Urinary bladder (tissue), 3 donors: ENCODE measurements at regions not wholly inside any gene's neighbourhood (a gene's known extent, or its start where the extent isn't known, plus 50 kb on each side); places are given as distances from the start of the nearest gene placed in this dataset.

Experiments used
- DNase-seq: peaks from one replicate; pipeline ENCODE4 v3.0.0-alpha.2; 2015; ENCODE audit errors: extremely low spot score
- H3K27ac ChIP-seq: one replicate; pipeline ENCODE4 v1.5.1; 2013; ENCODE audit warnings: low read depth, mild to moderate bottlenecking, moderate library complexity
- H3K36me3 ChIP-seq: one replicate; pipeline ENCODE4 v1.6.1; 2013; ENCODE audit warnings: mild to moderate bottlenecking, moderate library complexity; ENCODE audit not compliant: insufficient read depth
- H3K4me1 ChIP-seq: one replicate; pipeline ENCODE4 v1.6.1; 2013; ENCODE audit warnings: mild to moderate bottlenecking, moderate library complexity; ENCODE audit not compliant: insufficient read depth
- H3K4me3 ChIP-seq: one replicate; pipeline ENCODE4 v1.5.1; 2013; ENCODE audit warnings: low read depth, low read length
- WGBS: extraction: QIAGEN DNeasy Blood & Tissue Kit; methylation state at CpG from one replicate; pipeline ENCODE4 v1.1.7; 2013; 5-methylcytosine and 5-hydroxymethylcytosine counted together
- donor health status: healthy with polysubstance abuse.
- donor health status: healthy.

DNA sequence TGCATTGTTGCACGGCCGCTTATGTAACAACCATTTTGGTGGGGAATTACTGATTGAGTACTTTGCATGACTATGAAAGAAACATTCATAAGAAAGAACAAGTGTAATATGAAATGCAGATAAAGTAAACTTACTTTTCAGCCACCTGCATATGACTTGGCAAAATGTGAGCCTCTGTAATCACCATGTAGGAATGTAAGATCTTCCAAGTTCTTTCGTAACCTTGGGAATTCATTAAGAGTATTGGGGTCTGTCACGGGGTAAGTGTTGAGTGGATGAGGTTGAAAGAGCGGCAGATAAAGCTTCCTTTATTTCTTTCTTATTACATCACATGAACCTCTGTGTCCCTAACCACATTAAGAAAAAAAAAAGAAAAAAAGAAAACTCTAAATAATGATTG lies 348.5 kb upstream of the NR3C2 start:
- Histone ChIP-seq H3K4me3 (no peak overlapping the region), H3K36me3 (no peaks in the 10 kb centered on the region), H3K27ac (no peak overlapping the region), H3K4me1 (no peaks in the 10 kb centered on the region)
- 88% methylated on average over 5 of the region's 5 CpGs for WGBS
- DNase-seq: no peak

GRCh38 chr4:148790246-148790645 lies 348.0 kb upstream of the NR3C2 start:
- WGBS: 90% methylated on average over 5 of the region's 5 CpGs
- no peaks in the 10 kb centered on the region for H3K36me3 ChIP-seq
- no peak overlapping the region for H3K27ac ChIP-seq
- H3K4me3 ChIP-seq: no peak overlapping the region
- H3K4me1 ChIP-seq: no peaks in the 10 kb centered on the region
- DNase-seq: no peak

DNA sequence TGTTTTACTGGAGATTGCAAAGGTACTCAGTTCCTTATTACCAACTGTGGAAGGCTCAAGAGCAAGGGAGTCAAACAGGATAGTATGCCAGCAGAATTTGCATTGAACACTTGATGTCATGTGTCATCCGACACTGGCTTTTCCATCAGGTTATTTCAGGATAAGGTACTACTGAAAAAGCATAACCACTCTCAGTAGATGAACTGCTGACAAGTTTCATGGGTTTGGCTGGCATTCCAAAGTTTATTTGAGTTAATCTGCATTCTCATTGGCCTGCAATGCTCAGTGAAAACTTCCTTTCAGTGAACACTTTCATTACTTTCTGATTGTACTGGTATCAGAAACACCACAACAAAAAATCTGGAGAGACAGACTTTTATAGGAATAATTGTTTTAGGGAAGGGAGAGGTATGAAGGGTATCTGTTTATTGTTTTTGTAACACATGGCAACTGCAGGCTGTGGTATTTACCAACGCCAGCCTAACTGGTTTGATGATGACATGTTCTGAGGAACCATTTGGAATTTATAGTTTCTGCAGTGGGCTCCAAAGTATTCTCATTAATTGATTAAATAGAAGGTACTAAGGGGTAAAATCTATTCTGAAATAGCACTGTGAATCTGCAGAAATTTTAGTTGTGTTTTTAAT lies 345.7 kb upstream of the NR3C2 start:
- 35% methylated on average over 2 of the region's 2 CpGs for WGBS
- Histone ChIP-seq H3K4me3 (no peak overlapping the region), H3K27ac (no peak overlapping the region), H3K4me1 (no peaks in the 10 kb centered on the region), H3K36me3 (no peaks in the 10 kb centered on the region)
- peak; percentile 23 for DNase-seq

DNA sequence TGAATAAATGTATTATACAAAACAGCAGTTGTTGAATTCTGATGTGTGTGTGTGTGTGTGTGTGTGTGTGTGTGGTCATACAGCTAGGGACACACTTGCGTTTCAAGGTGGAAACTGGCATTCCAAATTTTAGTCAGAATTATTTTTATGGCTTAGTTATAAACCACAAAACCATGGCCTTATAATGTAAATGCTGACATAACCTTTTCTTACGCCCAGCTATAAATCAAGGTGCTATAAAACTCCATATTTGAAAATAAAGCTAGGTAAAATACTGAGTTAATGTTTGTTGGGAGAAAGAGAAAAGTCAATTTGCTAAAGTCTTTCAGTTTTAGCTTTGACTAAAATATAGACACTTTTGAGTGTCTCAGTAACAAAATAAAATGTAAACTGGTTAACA lies 345.1 kb upstream of the NR3C2 start:
- no peak for DNase-seq
- Histone ChIP-seq H3K4me3 (no peak overlapping the region), H3K4me1 (no peaks in the 10 kb centered on the region), H3K27ac (no peak overlapping the region), H3K36me3 (no peaks in the 10 kb centered on the region)
- WGBS: 80% methylated on average over 2 of the region's 2 CpGs

DNA sequence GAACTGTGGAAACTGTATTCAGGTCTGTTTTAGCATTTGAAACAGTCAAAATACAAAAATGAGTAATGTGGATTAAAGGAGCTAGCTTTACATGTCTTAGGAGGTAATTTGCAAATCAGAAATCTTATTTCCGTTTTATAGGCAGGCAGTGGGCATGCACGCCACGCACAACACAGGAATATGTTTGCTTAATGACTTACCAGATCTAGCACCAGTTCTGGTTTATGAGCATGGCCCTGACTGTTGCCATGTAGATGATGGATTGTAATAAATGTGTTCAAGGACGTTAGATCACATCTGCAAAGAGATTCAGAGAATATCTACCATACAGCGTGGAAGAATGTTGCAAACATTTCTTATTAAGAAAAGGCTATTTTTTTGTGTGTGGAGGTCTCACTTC lies 344.5 kb upstream of the NR3C2 start:
- Histone ChIP-seq H3K27ac (no peak overlapping the region), H3K4me1 (no peaks in the 10 kb centered on the region), H3K36me3 (no peaks in the 10 kb centered on the region), H3K4me3 (no peak overlapping the region)
- DNase-seq: no peak
- WGBS: 69% methylated on average over 5 of the region's 5 CpGs

DNA sequence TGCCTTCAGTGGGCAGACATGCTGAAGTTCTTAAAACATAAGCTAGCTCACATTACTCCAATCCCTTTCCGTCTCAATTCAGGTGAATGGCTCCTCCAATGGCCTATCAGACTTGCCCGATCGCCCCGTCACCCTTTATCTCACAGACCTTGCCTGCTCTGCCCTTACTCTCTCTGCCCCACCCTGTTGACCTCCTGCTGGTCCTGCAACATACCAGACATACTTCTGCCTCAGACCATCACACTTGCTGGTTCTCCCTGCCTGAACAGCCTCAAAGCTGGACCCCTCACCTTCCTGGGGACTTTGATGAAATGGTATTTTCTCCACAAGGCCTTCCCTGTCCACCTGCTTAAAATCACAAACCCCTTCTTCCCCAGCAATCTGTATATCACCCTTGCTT lies 340.1 kb upstream of the NR3C2 start:
- 88% methylated on average over 4 of the region's 4 CpGs for WGBS

DNA sequence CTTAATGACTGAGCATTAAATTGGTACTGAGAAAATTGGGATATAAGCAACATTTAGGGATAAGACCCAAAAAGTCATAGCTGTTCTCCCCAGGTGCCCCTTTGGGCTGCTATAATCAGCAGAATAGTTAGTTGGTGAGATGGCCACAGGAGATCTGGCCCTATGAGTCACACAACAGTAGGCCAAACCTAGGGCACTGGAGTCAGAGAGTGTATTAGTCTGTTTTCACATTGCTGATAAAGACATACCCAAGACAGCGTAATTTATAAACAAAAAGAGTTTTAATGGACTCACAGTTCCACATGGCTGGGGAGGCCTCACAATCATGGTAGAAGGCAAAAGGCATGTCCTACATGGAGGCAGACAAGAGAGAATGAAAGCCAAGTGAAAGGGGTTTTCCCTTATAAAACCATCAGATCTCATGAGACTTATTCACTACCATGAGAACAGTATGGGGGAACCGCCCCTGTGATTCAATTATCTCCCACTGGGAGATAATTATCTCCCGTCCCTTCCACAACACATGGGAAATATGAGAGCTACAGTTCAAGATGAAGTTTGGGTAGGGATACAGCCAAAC lies 338.3 kb upstream of the NR3C2 start:
- 84% methylated on average over 3 of the region's 3 CpGs for WGBS
- no peak overlapping the region for H3K27ac ChIP-seq

More for the DNA sequence above, 340.1 kb upstream of the NR3C2 start:
- Histone ChIP-seq H3K36me3 (no peaks in the 10 kb centered on the region), H3K4me1 (no peaks in the 10 kb centered on the region), H3K27ac (no peak overlapping the region), H3K4me3 (no peak overlapping the region)
- DNase-seq: no peak

DNA sequence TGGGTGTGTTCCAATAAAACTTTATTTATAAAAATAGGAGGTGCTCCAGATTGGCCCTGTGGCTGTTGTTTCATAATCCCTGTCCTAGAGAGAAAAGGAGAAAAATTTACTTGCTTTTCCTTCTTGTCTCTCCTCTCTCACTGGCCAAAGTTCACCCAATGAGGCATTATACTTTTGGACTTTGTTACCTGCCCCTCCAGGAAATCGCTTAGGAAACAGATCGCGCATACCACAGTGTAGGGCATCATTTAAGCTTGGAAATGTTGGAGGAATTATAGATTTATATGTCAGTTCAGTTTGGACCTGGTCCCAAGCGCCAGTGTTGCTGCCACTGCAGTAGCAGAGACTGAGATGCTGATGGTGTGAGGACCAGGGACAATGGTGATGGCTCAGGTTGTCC lies 337.6 kb upstream of the NR3C2 start:
- H3K27ac ChIP-seq: no peak overlapping the region
- no peaks in the 10 kb centered on the region for H3K36me3 ChIP-seq
- no peaks in the 10 kb centered on the region for H3K4me1 ChIP-seq
- no peak for DNase-seq
- H3K4me3 ChIP-seq: no peak overlapping the region
- 94% methylated on average over 4 of the region's 4 CpGs for WGBS

More for the DNA sequence above, 338.3 kb upstream of the NR3C2 start:
- Histone ChIP-seq H3K36me3 (no peaks in the 10 kb centered on the region), H3K4me3 (no peak overlapping the region), H3K4me1 (no peaks in the 10 kb centered on the region)
- DNase-seq: no peak

DNA sequence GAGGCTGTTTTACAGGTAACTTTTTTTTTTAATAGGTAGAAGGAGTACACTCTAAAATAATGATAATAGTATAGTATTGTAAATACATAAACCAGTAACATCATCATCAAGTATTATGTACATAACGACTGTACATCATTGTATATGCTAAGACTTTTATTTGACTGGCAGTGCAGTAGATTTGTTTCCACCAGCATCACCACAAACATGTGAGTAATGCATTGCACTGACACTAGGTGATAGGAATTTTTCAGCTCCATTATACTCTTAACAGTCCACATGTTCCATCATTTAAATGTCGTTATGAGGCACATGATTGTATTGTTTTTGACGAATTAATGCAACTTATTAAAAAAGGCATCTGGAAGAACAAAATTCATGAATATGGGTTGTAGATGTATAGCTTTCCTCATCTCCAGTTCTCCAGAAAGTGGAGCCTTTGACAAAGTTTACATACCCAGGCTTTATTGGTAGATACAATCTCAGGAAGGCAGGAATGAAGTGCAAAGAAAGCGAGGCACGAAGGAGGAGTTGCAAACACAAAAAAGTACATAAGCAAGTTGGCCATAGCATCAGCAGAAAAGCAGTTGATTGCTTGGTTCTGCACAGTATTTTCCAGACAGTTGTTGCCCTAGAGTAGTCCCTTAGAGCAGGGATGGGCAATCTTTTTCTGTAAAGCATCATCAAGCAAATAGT lies 336.9 kb upstream of the NR3C2 start:
- Histone ChIP-seq H3K36me3 (no peaks in the 10 kb centered on the region), H3K27ac (no peak overlapping the region), H3K4me1 (no peaks in the 10 kb centered on the region), H3K4me3 (no peak overlapping the region)
- DNase-seq: no peak
- 64% methylated on average over 5 of the region's 5 CpGs for WGBS

DNA sequence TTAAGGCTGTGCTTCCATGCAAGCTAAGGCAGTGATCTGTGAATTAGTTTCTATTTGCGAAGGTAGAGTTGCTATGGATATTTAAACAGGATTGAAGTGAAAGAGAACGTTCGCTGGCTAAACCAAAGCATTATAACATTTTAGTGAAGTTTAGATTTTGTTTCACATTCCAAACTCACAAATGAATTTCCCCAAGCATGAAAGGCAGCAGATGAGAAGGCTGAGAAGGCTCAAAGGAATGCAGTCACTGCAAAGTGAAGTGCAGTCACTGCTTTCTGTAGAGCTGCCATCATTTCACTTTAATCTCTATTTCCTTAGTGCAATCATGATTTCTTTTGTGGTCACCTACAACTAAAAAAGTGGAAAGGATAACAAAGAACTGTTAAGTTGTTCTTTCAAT lies 334.7 kb upstream of the NR3C2 start:
- Histone ChIP-seq H3K4me3 (no peak overlapping the region), H3K27ac (no peak overlapping the region), H3K4me1 (no peaks in the 10 kb centered on the region), H3K36me3 (no peaks in the 10 kb centered on the region)
- WGBS: 58% methylated on average over 3 of the region's 3 CpGs
- no peak for DNase-seq

DNA sequence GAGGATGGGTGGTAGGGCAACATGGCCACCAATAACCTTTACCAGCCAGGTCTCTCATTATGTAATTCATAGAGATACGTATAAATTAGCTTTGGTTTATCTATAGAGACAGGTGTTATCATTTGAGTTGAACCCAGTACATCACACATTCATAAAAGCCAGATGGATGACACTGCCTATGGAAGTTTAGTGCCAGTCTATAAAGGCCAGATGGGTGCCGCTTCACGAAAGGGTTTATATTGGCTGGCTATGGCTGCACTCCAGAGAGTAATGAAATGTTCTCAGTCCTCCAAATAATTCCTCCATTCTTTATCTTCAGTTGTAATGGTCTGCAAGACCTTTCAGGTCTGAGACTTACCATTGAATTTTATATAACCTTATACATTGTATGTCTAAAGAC lies 331.9 kb upstream of the NR3C2 start:
- WGBS: 87% methylated on average over 3 of the region's 3 CpGs

DNA sequence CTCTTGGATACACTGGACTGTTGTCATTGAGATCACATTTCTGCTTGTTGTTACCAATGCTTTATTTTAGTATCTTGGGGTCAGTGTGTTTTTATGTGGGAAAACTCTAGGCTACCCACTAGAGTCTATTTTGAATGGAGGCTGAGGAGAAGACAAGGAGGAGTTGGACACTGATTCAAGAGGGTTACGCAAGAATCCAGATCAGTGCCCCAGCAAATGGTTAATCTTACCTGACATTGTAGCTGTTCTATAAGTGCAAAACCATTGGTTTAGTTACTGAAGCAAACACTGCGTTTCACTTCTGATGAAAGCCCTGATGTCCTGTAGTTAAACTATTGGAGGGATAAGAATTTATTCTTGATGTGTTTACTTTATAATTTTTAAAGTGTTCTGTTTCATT lies 331.1 kb upstream of the NR3C2 start:
- no peak overlapping the region for H3K4me3 ChIP-seq
- H3K36me3 ChIP-seq: no peaks in the 10 kb centered on the region
- 80% methylated on average over 2 of the region's 2 CpGs for WGBS
- no peak for DNase-seq
- H3K4me1 ChIP-seq: no peaks in the 10 kb centered on the region
- H3K27ac ChIP-seq: no peak overlapping the region

More for the DNA sequence above, 331.9 kb upstream of the NR3C2 start:
- DNase-seq: no peak
- Histone ChIP-seq H3K4me1 (no peaks in the 10 kb centered on the region), H3K36me3 (no peaks in the 10 kb centered on the region), H3K27ac (no peak overlapping the region), H3K4me3 (no peak overlapping the region)

DNA sequence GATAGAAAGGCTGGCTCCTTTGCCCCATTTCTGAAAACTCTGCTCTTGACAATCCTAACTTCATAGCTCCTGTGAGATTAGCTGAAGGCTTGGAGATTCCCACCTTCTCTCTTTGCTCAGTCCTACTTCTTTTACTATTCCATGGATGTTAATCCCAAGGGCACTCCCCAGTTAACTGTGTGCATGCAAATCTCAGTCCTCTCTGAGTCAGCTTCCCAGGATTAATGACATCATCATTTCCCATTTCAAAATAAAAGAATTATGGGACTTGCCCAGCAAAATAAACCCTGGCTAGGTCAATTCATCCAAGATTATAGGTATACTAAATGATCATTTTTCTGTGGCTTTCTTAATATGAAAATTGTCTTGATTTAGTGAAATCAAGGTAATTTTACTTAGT lies 328.6 kb upstream of the NR3C2 start:
- no peak overlapping the region for H3K4me3 ChIP-seq
- no peaks in the 10 kb centered on the region for H3K4me1 ChIP-seq
- H3K36me3 ChIP-seq: no peaks in the 10 kb centered on the region
- DNase-seq: no peak
- no peak overlapping the region for H3K27ac ChIP-seq

GRCh38 chr4:148770377-148770776 lies 328.2 kb upstream of the NR3C2 start:
- Histone ChIP-seq H3K27ac (no peak overlapping the region), H3K4me3 (no peak overlapping the region), H3K4me1 (no peaks in the 10 kb centered on the region), H3K36me3 (no peaks in the 10 kb centered on the region)
- no peak for DNase-seq
